ENCODE measurements at regions not wholly inside any gene's neighbourhood (a gene's known extent, or its start where the extent isn't known, plus 50 kb on each side); places are given as distances from the start of the nearest gene placed in this dataset.
"Not testable (repeated sequence)": the region's sequence is repeated elsewhere in the genome, so short reads cannot be mapped to it uniquely, and the experiment has no call there.

- DNase-seq (ENCODE audit: low read depth), result no peak
Measured at GRCh38 chrX:13476384-13476783, 93.0 kb upstream of the EGFL6 start.

GRCh38 chrX:13474164-13474516, 95.3 kb upstream of the EGFL6 start:
- no peak for DNase-seq (ENCODE audit: low read depth)

- DNase-seq (ENCODE audit: low read depth), result no peak
Measured at GRCh38 chrX:13473442-13474163, 95.8 kb upstream of the EGFL6 start.

DNA sequence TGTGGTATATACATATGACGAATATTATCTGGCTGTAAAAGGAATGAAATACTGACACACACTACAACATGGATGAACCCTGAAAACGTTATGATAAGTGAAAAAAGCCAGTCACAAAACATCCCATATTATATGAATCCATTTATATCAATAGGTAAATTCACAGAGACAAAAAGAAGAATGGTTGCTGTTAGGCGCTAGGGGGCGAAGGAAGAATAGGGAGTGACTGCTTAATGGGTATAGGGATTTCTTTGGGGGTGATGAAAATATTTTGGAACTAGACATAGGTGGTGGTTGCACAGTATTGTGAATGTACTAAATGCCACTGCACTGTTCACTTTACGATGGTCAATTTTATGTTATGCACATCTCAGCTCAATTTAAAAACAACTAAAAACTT, 96.4 kb upstream of the EGFL6 start:
- DNase-seq (ENCODE audit: low read depth), result no peak

GRCh38 chrX:13471269-13471668, 98.1 kb upstream of the EGFL6 start:
- no peak for DNase-seq (ENCODE audit: low read depth)

DNA sequence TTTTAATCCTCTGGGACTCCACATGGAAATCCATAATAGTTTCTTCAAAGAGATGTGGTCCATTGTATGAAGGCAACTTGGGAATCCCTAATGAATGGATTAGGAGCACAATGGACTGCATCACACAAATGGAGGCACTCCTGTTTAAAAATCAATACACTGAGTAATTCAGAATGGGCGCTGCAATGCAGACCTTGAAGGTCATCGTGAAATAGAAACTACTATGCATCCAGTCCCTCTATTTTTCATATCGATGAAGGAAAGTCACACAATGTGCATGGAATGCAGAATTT, 98.8 kb upstream of the EGFL6 start:
- DNase-seq (ENCODE audit: low read depth), result no peak

DNA sequence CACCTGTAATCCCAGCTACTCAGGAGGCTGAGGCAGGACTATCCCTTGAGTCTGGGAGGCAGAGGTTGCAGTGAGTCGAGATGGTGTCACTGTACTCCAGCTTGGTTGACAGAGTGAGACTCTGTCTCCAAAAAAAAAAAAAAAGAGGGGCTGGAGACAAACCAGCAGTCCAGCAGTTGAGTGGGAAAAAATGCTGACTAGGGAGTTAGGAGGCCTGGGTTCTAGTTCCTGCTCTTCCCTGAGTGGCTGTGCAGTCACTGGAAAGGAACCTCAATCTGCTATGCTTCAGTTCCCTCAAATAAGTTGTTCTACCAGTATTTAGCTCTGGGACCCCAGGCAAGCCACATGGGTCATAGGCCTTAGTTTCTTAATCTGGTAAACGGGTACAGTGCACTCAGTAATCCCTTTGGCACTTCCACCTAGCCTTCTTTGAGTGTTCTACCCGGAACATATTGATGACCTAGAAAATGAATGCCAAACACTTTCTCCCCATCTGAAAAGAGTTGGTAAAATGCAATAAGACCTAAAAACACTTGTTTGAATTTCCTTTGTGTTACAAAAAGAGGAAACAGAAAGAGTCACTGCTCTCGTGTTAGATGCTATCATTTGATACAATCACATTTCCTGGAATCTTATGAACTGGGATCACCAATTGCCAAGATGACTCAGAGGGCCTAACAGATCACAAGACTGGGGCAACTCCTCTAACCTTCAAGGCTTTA, 99.3 kb upstream of the EGFL6 start:
- DNase-seq (ENCODE audit: low read depth), result peak; percentile 60

DNA sequence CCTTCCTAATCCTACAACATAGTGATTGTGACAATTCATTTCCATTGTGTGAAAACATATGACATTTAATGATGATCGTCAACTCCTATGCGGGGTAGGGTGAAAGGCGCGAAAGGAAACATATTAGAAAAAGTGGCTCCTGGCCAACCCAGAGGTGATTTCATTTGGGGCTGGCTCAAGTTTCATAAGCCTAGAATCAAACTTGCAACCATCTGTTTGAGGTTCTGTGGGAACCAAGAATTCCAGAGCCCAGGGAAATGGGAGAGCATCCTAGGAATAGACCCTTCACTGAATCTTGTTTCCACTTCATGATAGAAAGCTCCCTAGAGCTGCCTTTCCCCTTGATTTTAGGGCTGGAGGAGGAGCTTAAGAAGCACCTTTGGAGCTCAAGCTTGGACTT, 101.3 kb upstream of the EGFL6 start:
- no peak for DNase-seq (ENCODE audit: low read depth)

DNA sequence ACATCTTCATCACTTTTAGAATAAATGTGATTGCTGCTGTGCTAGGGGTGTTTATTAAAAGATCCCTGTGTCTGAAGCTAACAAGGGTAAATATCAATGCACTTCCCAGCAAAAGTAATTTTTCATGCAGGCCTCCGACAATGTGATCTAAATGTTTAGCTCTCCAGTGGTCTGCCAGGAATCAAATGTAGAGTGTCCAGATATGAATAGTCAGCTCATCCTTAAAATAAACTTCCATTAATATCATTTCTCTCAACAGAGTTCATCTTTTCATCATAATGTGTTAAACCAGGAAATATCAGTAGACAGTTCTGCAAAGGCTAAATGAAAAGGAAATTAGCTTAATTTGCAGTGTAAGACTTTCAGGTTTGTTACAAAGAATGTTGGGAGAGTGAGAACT, 102.2 kb upstream of the EGFL6 start:
- DNase-seq (ENCODE audit: low read depth), result no peak

DNA sequence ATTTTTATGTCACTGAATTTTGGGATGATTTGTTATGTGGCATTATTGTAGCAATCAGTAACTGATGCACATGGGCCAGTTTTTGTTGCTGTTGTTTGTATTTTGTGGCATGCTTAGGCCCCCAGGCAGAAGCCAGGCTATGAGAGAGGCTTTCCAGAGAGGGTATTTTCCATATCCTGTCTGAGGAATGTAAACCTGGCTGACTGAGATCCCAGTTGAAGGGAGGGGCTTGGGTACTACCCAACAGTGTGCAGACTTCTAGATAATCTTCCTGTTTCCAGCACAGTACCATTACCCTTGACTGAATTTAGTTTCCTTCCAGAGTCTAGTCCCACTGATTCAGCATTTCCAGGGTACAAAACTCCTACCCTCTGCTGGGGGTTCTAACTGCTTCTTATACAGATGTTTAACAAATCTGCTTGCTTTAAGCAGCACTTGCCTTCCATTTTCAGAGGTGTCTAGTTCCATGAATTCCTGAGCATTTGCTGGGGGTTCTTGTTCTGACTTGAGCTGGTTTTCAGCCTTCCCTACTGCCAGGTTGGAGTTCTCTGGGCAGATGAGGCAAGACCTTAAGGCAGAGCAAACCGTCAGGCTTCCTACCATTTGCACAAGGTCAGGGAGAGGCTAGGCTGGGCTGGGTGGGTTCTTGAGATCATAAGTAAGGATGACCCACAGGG, 104.7 kb upstream of the EGFL6 start:
- no peak for DNase-seq (ENCODE audit: low read depth)

- DNase-seq (ENCODE audit: low read depth), result peak; percentile 87
Measured at GRCh38 chrX:13463608-13464007, 105.8 kb upstream of the EGFL6 start.

DNA sequence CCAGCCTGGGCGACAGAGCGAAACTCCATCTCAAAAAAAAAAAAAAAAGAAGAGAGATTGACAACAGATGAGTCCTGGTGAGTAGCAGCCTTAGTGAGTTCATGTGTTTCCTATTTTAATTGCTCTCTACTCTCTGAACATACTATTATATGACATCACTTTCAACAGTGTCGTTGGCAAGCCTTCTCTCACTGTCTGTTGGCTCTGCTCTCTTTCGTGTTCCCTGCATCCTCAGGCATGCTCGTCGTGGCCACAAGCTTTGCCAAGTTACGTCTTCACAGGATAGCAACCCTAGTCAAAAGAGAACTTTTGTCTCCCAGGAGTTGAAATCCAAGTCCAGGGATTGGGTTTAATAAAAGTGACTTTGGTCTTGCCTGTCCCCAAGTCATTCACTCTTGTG, 117.1 kb upstream of the EGFL6 start:
- DNase-seq (ENCODE audit: low read depth), result no peak

DNA sequence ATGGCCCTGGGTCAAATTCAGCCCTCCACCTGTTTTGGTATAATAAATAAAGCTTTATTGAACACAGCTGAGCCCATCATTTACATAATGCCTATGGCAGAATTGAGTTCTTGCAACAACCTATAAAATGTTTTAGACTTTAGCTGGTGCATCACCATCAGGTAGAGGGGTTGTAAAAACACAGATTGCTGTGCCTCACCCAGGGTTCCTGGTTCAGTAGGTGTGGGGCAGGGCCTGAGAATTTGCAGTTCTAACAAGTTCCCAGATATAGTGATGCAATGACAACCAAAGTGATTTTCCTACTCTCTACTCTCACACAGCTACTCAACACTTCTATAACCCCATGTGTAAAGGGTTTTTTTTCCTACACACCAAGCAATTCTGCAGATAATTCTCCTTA, 120.0 kb upstream of the EGFL6 start:
- DNase-seq (ENCODE audit: low read depth), result no peak

GRCh38 chrX:13448941-13449340, 120.5 kb upstream of the EGFL6 start:
- DNase-seq (ENCODE audit: low read depth), result no peak

DNA sequence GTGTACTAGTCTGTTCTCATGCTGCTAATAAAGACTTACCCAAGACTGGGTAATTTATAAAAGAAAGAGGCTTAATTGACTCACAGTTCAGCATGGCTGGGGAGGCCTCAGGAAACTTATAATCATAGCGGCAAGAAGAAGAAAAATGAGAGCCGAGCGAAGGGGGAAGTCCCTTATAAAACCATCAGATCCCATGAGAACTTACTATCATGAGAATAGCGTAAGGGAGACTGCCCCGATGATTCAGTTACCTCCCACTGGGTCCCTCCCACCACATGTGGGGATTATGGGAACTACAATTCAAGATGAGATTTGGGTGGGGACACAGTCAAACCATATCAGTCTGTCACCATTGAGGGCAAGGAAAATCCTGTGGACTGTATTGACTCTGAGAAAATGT, 121.8 kb upstream of the ATXN3L start:
- DNase-seq (ENCODE audit: low read depth), result not testable (repeated sequence)

- DNase-seq (ENCODE audit: low read depth), result peak; percentile 34
Measured at GRCh38 chrX:13440176-13440575, 120.3 kb upstream of the ATXN3L start.

DNA sequence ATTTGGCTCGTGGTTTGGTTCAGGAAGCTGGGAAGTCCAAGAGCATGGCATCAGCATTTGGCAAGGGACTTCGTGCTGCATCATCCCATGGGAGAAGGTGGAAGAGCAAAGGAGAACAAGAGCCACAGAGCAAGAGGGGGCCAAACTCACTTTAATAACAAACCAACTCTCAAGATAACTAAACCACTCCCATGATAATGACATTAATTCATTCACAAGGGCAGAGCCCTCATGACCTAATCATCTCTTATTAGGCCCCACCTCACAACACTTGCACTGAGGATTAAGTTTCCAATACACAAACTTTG, 113.4 kb upstream of the ATXN3L start:
- peak; percentile 49 for DNase-seq (ENCODE audit: low read depth)

DNA sequence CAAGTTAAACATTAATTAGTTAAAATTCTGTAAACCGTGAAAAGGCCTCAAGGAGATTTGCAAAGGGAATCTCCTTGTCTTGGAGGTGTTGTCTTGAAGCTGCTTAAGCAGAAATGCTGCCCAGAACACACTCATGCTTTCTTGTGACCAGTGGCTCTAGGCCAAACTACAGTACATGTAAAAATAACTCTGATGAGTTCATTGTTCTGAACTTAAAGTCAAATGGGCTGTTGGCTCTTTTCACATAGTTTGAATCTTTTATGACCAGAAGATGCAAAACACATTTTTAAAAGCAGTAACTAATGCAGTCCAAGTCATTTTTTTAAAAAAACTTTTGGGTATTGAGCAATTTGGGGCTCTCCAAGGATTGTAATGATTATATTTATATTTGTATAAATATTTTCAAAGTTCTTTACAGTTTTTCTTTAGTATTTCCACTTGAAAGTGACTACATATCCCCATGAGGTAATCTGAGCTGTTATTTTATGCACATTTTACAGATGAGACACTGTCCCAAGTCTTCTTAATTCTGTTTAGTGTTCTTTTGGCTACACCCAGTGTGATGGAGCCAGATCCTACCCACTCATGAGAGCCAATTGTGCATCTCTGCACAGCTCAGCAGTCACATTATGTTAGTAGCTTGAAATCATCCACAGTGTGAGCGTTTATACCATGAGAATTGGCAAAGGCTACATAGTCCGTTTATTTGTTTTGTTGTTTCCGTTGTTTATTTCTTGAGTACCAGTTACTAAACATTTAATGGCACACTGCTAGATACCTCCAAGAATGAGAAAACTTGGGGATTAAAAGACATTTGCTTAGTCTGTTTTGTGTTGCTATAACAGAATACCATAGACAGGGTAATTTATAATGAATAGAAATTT, 112.8 kb upstream of the ATXN3L start:
- peak; percentile 94 for DNase-seq (ENCODE audit: low read depth)

- DNase-seq (ENCODE audit: low read depth), result no peak
Measured at GRCh38 chrX:13430136-13430827, 110.4 kb upstream of the ATXN3L start.

DNA sequence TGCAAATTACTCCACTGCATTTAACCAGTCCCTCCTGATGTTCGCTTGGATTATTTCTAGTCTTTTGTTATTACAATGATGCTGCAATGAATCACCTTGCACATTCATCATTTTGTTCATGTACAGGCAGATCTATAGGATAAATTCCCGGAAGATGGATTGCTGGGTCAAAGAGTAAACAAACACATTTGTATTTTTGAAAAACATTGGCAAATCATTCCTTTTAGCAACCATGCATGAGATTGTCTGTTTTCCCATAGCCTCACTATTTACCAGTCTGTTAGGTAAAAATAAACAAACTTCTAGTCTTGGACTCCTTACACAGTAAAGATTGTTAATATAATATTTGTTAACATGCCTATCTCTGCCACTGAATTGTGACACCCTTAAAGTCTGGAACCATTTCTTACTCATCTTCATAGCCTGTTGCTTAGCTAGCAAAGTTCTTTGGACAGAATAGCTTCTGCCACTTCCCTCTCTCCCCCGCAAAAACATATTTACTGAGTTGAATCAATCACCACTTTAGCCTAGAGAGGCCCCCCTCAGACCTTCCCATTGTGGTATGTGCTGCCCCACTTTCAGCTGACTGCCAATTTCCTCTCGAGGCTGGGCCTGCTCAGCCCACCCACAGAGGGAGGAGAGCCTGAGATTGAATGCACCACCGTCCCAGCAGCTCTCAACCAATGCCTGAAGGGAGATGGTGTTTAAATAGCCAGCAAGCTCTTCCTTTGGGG, 108.4 kb upstream of the ATXN3L start:
- peak; percentile 75 for DNase-seq (ENCODE audit: low read depth)

GRCh38 chrX:13427441-13428052, 107.7 kb upstream of the ATXN3L start:
- no peak for DNase-seq (ENCODE audit: low read depth)
